ENCODE measurements at regions not wholly inside any gene's neighbourhood (a gene's known extent, or its start where the extent isn't known, plus 50 kb on each side); places are given as distances from the start of the nearest gene placed in this dataset.
"Not testable (repeated sequence)": the region's sequence is repeated elsewhere in the genome, so short reads cannot be mapped to it uniquely, and the experiment has no call there.

DNA sequence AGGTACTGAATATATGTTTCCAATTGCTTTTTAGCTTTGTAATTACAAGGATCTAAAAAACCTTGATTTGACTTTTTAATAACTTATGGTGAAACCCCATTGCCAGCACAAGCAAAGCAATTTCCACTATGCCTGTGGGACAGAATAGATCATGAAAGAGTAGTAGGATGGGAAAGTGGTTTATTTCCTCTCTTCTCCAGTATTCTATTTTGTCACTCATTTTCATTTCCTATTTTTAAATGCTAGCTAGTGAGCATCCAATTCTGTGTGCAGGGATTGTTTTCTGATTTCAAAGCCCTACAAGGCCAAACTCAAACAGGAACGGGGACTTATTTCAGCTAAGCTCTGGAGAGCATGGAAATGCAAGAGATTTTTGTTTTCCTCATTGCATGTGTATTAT is 132.0 kb upstream of the TGFBR2 start:
- no peak overlapping the region for H3K9ac ChIP-seq (ENCODE audit: low read depth, low read length)
- peaks cover 3% of the 10 kb centered on the region; the same call in 1 of the 2 replicates for H3K4me1 ChIP-seq (ENCODE audit: insufficient read depth, low read length)
- no peaks in the 10 kb centered on the region for H3K36me3 ChIP-seq (ENCODE audit: insufficient read depth, low read length)
- H3K9me3 ChIP-seq (ENCODE audit: control insufficient read depth, insufficient read depth, low read length), result no peaks in the 10 kb centered on the region

- Histone ChIP-seq H3K4me1 (ENCODE audit: insufficient read depth, low read length) (peaks cover 3% of the 10 kb centered on the region; the same call in 1 of the 2 replicates), H3K9ac (ENCODE audit: low read depth, low read length) (no peak overlapping the region), H3K9me3 (ENCODE audit: control insufficient read depth, insufficient read depth, low read length) (peaks cover 3% of the 10 kb centered on the region; the same call in 1 of the 2 replicates), H3K36me3 (ENCODE audit: insufficient read depth, low read length) (no peaks in the 10 kb centered on the region)
Observed at GRCh38 chr3:30475038-30475808, 131.2 kb upstream of the TGFBR2 start.

DNA sequence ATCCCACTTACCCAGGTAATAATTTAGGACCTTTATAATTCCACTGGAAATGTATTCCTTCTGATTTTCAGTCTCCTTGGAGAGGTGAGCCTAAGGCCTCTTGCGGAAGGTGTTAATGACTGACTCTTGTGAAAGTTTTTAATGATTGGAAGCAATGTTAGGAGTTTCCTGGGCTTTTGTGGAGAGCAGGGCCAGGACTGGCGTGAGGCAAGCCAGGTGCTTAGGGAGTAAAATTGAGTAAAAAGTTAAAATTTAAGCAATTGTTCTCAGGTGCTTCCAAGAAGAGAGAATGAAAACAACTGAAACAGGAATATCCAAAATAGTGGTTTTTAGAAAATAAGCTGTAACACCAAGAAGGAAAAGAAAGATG is 130.6 kb upstream of the TGFBR2 start:
- peaks cover 7% of the 10 kb centered on the region for H3K9me3 ChIP-seq (ENCODE audit: control insufficient read depth, insufficient read depth, low read length)
- no peaks in the 10 kb centered on the region for H3K4me1 ChIP-seq (ENCODE audit: insufficient read depth, low read length)
- H3K9ac ChIP-seq (ENCODE audit: low read depth, low read length), result no peak overlapping the region
- no peaks in the 10 kb centered on the region for H3K36me3 ChIP-seq (ENCODE audit: insufficient read depth, low read length)

DNA sequence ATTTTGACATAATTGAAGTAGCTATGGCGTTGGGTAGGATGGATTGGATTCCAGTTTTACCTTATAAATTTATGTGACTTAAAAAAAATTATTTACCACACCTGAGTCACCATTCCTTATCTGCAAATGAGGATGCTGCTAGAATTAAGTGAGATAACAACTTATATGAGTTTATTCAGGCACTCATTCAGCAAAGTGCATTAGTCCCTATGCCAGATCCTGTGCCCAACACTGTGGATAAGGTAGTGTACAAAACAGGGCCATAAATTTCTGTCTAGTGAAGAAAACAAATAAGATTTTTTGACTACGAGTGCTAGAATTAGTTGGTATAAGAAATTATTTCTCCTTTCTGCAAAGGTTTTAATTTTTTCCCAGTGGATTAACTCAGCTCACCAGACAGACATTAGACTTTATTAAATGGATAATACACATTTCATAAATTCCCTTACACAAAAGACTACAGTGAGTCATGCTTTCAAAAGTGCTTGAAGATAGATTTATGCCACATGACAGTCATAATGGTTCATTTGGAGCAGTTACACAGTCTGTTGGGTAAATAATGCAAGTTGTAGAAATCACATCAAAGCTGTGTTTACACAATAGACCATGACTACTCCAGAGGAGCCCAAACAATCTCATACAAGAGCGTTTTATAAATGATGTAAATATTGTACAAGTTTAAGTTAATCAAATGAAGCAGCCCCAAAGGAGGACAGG is 129.9 kb upstream of the TGFBR2 start:
- H3K9ac ChIP-seq (ENCODE audit: low read depth, low read length), result no peak overlapping the region
- no peaks in the 10 kb centered on the region for H3K36me3 ChIP-seq (ENCODE audit: insufficient read depth, low read length)
- no peaks in the 10 kb centered on the region for H3K4me1 ChIP-seq (ENCODE audit: insufficient read depth, low read length)
- peaks cover 9% of the 10 kb centered on the region for H3K9me3 ChIP-seq (ENCODE audit: control insufficient read depth, insufficient read depth, low read length)

- Histone ChIP-seq H3K36me3 (ENCODE audit: insufficient read depth, low read length) (no peaks in the 10 kb centered on the region), H3K4me1 (ENCODE audit: insufficient read depth, low read length) (no peaks in the 10 kb centered on the region), H3K9ac (ENCODE audit: low read depth, low read length) (no peak overlapping the region), H3K9me3 (ENCODE audit: control insufficient read depth, insufficient read depth, low read length) (peaks cover 9% of the 10 kb centered on the region)
Observed at GRCh38 chr3:30477149-30477921, 129.1 kb upstream of the TGFBR2 start.

- not testable (repeated sequence) for H3K36me3 ChIP-seq (ENCODE audit: insufficient read depth, low read length); H3K9me3 ChIP-seq (ENCODE audit: control insufficient read depth, insufficient read depth, low read length); H3K9ac ChIP-seq (ENCODE audit: low read depth, low read length); H3K4me1 ChIP-seq (ENCODE audit: insufficient read depth, low read length)
Observed at GRCh38 chr3:30479737-30480136, 126.7 kb upstream of the TGFBR2 start.

- not testable (repeated sequence) for H3K36me3 ChIP-seq (ENCODE audit: insufficient read depth, low read length); H3K9ac ChIP-seq (ENCODE audit: low read depth, low read length); H3K9me3 ChIP-seq (ENCODE audit: control insufficient read depth, insufficient read depth, low read length); H3K4me1 ChIP-seq (ENCODE audit: insufficient read depth, low read length)
Observed at GRCh38 chr3:30480156-30480555, 126.2 kb upstream of the TGFBR2 start.

DNA sequence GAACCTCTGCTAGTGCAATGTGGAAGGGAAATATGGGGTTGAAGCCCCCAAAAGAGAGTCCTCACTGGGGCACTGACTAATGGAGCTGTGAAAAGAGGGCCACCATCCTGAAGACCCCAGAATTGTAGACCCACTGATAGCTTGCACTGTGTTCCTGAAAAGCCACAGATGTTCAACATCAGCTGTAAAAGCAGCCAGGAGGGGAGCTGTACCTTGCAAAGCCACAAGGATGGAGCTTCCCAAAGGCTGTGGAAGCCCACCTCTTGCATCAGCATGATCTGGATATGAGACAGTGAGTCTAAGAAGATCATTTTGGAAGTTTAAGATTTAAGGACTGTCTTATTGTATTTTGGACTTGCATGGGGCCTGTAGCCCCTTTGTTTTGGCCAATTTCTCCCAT is 125.8 kb upstream of the TGFBR2 start:
- Histone ChIP-seq H3K9me3 (ENCODE audit: control insufficient read depth, insufficient read depth, low read length) (peaks cover 9% of the 10 kb centered on the region), H3K36me3 (ENCODE audit: insufficient read depth, low read length) (no peaks in the 10 kb centered on the region), H3K4me1 (ENCODE audit: insufficient read depth, low read length) (no peaks in the 10 kb centered on the region), H3K9ac (ENCODE audit: low read depth, low read length) (no peak overlapping the region)

- H3K36me3 ChIP-seq (ENCODE audit: insufficient read depth, low read length), result no peaks in the 10 kb centered on the region
- no peaks in the 10 kb centered on the region for H3K4me1 ChIP-seq (ENCODE audit: insufficient read depth, low read length)
- peaks cover 9% of the 10 kb centered on the region for H3K9me3 ChIP-seq (ENCODE audit: control insufficient read depth, insufficient read depth, low read length)
- no peak overlapping the region for H3K9ac ChIP-seq (ENCODE audit: low read depth, low read length)
Observed at GRCh38 chr3:30481241-30481640, 125.2 kb upstream of the TGFBR2 start.

GRCh38 chr3:30484229-30484628 is 122.2 kb upstream of the TGFBR2 start:
- H3K9ac ChIP-seq (ENCODE audit: low read depth, low read length); H3K9me3 ChIP-seq (ENCODE audit: control insufficient read depth, insufficient read depth, low read length): not testable (repeated sequence)

GRCh38 chr3:30486368-30486767 is 120.0 kb upstream of the TGFBR2 start:
- Histone ChIP-seq H3K4me1 (ENCODE audit: insufficient read depth, low read length) (no peaks in the 10 kb centered on the region), H3K9ac (ENCODE audit: low read depth, low read length) (no peak overlapping the region), H3K36me3 (ENCODE audit: insufficient read depth, low read length) (no peaks in the 10 kb centered on the region), H3K9me3 (ENCODE audit: control insufficient read depth, insufficient read depth, low read length) (no peaks in the 10 kb centered on the region; the same call in 1 of the 2 replicates)

More at GRCh38 chr3:30484229-30484628, 122.2 kb upstream of the TGFBR2 start:
- not testable (repeated sequence) for H3K36me3 ChIP-seq (ENCODE audit: insufficient read depth, low read length); H3K4me1 ChIP-seq (ENCODE audit: insufficient read depth, low read length)

DNA sequence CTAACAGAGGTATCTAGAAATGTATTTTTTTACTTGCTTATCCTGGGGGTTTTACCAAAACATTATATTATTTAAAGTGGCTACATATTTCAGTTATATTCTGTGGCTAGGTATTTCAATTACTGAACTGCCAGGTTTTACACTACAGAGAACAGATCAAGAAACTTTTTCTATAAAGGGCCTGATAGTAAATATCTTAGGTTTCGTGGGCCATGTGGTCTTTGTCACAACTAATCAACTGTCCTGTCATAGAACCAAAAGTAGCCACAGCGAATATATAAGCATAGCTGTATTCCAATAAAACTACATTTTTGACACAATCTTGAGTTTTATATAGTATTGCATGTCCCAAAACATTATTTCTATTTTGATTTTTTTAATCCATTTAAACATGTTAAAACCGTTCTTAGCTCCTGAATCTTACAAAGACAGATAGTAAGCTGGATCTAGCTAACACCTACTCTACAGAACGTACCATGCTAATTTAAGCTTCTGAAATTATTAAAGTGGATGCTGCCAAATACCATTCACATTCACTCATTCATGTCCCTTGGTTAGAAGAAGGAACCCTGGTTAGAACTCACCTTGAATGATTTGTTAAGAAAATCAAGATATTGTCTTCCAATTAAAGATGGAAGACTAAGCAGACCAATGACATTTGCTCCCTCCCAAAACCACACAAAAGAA is 118.2 kb upstream of the TGFBR2 start:
- Histone ChIP-seq H3K4me1 (ENCODE audit: insufficient read depth, low read length) (peaks cover 7% of the 10 kb centered on the region; the same call in 1 of the 2 replicates), H3K9me3 (ENCODE audit: control insufficient read depth, insufficient read depth, low read length) (no peaks in the 10 kb centered on the region; the same call in 1 of the 2 replicates), H3K9ac (ENCODE audit: low read depth, low read length) (no peak overlapping the region), H3K36me3 (ENCODE audit: insufficient read depth, low read length) (no peaks in the 10 kb centered on the region)

DNA sequence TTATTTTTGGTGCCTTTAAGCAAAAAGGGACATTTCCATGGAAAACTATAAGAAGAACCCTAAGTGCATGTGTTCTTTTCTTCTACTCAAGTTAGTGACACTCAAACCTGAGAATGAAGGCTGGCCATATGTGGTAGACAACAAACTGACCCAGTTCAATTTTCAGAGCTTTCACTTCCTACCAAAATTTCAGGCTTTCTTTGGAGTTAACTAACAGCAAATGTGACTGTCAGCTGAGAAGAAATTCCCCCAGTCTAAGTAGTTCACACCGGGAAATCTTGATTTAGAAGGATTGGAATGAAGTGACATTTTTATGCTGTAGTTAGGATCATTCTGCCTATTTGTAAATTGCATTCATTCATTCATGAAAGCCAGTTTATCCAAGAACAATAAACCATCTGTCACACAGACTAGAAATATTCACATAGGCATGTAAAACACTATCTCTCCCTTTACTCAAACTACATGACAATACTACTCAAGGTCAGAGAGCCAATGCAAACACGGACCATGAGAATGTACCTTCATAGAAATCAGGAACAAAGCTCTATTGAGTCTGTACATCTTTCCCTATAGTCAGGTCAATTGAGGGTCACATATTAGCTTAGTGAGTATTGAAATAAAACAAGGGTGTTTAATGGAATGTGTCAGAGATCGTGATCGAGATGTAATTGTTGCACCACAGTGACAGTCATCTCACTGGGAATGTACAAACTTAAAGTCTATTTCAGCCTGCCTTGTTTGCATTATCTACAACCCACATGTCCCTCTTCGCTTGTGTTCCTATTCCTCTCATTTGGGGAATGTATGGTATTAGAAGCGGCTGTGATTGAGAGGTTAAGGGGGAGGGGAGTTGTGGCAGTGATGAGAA is 113.8 kb upstream of the TGFBR2 start:
- Histone ChIP-seq H3K4me1 (ENCODE audit: insufficient read depth, low read length) (peaks cover 12% of the 10 kb centered on the region; the same call in 1 of the 2 replicates), H3K9ac (ENCODE audit: low read depth, low read length) (no peak overlapping the region), H3K36me3 (ENCODE audit: insufficient read depth, low read length) (no peaks in the 10 kb centered on the region), H3K9me3 (ENCODE audit: control insufficient read depth, insufficient read depth, low read length) (no peaks in the 10 kb centered on the region)

All from ES-I3 (cell line).